ENCODE measurements at regions not wholly inside any gene's neighbourhood (a gene's known extent, or its start where the extent isn't known, plus 50 kb on each side); places are given as distances from the start of the nearest gene placed in this dataset.

DNA sequence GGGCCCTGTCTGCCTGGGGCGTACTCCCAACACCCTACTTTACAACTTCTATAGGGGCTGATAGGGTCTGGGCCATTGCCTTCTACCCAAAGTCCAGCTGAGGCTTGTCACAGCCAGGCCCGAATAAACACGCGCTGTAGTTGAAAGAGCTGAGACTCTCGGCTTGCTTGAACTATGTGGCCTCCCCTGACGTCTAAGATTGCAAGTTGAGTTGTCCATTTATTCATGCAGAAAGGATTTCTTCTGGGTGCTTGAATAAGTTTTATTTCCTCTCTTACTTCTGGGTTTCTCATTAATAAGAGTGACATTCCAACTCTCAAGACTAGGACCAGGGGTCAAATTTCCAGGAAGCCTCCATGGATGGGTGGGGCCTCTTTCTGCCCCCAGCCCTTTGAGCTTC lies 74.4 kb upstream of the VRK1 start:
- TF ChIP-seq, protein P1, sequence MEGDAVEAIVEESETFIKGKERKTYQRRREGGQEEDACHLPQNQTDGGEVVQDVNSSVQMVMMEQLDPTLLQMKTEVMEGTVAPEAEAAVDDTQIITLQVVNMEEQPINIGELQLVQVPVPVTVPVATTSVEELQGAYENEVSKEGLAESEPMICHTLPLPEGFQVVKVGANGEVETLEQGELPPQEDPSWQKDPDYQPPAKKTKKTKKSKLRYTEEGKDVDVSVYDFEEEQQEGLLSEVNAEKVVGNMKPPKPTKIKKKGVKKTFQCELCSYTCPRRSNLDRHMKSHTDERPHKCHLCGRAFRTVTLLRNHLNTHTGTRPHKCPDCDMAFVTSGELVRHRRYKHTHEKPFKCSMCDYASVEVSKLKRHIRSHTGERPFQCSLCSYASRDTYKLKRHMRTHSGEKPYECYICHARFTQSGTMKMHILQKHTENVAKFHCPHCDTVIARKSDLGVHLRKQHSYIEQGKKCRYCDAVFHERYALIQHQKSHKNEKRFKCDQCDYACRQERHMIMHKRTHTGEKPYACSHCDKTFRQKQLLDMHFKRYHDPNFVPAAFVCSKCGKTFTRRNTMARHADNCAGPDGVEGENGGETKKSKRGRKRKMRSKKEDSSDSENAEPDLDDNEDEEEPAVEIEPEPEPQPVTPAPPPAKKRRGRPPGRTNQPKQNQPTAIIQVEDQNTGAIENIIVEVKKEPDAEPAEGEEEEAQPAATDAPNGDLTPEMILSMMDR (IDR thresholded peaks at IDR 0.05) = no peak
- TF ChIP-seq POLR2A (IDR thresholded peaks at IDR 0.05) = no peak
